NCI-H187 treated with DMSO at 0.1 percent for 48 hours (cell line): ENCODE measurements at regions not wholly inside any gene's neighbourhood (a gene's known extent, or its start where the extent isn't known, plus 50 kb on each side); places are given as distances from the start of the nearest gene placed in this dataset.

Experiments
- DNase-seq: peaks from one replicate; lab custom pipeline; 2025; lab: John Stamatoyannopoulos, UW

GRCh38 chr15:37260255-37260654, 159.9 kb upstream of the MEIS2 start:
- DNase-seq: no peak

DNA sequence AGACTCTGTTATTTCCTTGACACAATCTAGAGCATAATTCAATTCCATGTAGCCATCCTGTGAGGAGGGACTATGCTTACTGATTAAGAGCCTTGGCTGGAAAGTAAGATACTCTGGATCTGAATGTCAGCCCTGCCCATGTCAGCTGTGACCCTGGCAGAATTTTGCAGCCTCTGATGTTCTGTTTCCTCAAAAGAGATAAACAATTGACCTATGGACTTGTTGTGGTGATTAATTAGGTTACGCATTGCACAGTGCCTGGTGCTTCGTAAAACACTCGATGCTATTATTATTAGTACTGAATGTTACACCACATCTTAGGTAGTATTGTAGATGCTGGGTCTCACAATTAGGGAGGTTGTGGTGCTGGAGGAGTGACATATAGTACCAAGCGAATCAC, 161.3 kb upstream of the MEIS2 start:
- no peak for DNase-seq

GRCh38 chr15:37262922-37263608, 162.7 kb upstream of the MEIS2 start:
- no peak for DNase-seq

- DNase-seq: no peak
These were observed 188.9 kb upstream of the MEIS2 start for GRCh38 chr15:37289109-37289765.

DNA sequence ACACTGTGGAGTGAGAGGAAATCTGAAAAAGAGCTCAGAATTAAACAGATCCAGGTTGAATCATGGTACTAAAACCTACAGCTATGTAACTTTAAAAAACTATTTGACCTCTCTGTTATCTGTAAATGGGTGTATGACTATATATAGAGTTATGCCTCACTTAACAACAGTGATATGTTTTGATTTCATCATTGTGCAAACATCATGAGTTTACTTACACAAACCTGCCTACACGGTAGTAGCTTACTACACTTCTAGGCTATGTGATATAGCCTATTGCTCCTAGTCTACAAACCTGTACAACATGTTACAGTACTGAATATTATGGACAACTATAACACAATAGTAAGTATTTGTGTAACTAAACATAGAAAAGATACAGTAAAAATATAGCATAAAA, 191.6 kb upstream of the MEIS2 start:
- no peak for DNase-seq

GRCh38 chr15:37298271-37298670, 197.9 kb upstream of the MEIS2 start:
- DNase-seq: no peak

DNA sequence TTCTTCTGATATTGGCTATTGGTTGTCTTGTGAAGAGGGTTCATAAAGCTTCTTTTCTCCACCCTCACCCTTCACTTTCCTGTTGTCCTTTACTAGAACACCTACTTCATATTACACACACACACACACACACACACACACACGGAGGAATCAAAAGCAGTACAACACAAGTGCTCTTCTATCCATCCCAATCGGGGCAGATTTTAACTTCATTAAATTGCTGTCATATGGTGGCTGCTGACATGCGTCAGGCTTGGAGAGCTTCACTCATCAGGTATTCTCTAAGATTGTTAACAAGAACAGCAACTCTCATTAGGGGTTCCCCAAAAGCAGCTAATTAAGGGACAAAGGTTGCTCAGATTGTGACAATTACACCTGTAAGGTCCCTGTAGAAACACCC, 239.1 kb upstream of the MEIS2 start:
- DNase-seq: no peak

DNA sequence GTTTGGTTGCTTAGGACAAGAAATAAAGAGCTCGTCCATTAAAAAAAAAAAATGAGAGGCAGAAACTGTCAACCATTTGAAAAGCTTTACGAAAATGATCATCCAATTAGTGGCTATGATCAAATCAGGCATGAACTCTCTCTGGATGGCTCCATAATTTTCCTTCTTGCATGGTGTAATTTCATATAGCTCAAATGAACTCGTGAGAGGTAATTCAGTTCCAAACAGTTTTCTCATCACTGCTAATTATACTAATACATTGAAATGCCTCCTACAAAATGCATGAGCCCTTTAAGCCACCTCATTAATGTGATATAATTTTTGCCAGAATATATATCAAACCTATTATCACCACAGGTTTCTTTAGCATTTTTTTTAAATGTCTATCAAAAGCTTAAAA, 239.5 kb upstream of the MEIS2 start:
- DNase-seq: no peak

- no peak for DNase-seq
These were observed 240.1 kb upstream of the MEIS2 start for GRCh38 chr15:37340438-37340837.

DNA sequence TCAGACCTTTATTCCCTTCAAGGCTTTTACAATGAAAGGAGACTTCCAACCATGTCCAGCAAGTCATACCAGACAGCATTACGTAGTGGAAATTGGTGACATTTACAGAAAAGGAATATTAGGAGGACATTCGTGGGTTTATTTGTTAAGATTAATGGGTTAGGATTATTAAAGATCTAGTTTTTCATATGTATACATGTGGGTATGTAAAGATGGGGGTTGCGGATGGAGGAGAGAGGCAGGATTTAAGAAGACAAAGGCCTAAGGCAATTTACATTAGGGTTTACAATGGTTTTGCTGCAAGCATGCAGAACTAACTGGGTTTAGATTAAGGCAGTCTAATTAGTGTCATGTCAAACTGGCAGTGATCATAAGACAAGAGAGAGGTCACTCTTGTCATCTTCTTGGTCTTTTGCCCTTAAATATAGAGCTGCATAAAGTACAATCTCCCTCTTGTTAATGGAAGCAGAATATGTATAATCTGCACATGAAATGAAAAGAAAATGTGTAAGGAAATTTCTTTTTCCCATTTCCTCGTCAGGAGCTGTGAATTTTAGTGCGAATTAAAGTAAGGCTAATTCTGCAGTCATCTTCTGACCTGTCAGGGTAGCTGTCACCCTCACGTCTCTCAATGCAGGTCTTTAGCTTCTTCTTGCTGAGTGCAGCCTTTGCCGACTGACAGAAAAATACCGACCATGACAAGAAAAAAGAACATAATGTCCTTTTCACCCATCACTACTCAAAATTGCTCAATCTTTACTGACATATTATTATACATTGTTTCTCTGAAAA, 258.9 kb upstream of the MEIS2 start:
- DNase-seq: no peak

DNA sequence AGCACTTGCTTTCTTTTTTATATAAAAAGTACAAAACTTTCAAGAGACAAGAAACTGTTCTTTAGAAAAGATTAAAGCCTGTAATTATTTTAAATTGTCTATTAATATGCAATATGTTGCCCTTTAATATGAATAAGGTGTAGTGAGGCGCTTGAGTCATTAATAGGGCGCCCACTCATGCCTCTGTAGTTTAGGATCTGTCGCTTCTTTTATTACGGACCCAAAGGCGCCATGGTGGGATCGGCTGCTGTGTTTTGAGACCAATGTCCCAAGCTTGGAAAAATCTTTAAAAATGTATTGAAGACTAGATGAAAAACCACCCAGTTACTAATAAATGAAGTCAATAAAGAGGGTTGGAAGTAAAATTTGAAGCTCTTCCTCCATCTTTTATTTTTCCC, 259.5 kb upstream of the MEIS2 start:
- no peak for DNase-seq

- DNase-seq: no peak
These were observed 260.4 kb upstream of the MEIS2 start for GRCh38 chr15:37360724-37361123.

- no peak for DNase-seq
These were observed 261.3 kb upstream of the MEIS2 start for GRCh38 chr15:37361621-37362020.

DNA sequence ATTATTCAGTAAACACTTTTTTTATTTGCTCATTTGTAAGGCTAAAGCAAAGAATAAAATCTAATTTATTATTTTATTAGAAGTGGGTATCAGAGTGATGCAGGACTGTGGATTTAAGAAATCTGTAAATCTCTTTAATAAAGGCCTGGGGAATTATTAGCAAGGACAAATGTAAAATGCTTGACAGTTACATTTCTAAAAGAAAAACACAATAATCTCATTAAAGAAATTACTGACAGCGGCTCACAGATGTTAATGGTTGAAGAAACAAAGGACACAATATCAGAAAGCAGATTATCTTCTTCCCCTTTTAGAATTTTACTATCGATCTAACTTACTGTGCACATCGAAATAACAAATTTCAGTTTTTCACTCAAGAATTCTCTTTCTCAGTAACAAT, 262.1 kb upstream of the MEIS2 start:
- no peak for DNase-seq

- DNase-seq: no peak
These were observed 268.6 kb upstream of the MEIS2 start for GRCh38 chr15:37368961-37369360.

DNA sequence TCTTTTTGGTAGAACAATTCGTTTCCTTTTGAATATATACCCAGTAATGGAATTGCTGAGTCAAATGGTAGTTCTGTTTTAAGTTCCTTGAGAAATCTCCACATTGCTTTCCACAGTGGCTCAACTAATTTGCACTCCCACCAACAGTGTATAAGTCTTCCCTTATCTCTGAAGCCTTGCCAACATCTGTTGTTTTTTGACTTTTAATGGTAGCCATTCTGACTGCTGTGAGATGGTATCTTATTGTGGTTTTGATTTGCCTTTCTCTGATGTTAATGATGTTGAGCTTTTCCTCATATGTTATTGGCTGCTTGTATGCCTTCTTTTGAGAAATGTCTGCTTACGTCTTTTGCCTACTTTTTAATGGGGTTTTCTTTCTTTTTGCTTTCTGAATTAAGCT, 270.6 kb upstream of the MEIS2 start:
- DNase-seq: no peak

DNA sequence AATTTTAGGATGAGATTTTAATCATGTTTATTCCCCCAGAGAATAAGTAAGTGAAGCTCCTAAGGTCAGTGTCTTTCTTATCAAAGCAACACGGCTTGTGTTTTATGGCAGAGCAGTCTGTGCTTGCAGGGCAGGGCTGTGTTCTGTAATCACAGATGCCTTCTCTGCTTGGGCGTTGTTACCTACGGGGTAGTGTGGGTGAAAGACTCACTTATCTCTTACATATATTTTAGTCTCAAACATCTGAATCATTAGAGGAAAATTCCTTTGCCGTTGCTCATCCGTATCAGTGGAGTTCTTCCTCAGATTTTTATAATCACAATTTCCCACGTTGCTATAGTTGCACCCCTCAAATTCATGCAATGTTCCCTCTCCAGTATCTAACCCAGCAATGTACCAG, 271.7 kb upstream of the MEIS2 start:
- no peak for DNase-seq

- no peak for DNase-seq
These were observed 275.2 kb upstream of the MEIS2 start for GRCh38 chr15:37375519-37375918.

GRCh38 chr15:37377428-37377827, 277.1 kb upstream of the MEIS2 start:
- no peak for DNase-seq

DNA sequence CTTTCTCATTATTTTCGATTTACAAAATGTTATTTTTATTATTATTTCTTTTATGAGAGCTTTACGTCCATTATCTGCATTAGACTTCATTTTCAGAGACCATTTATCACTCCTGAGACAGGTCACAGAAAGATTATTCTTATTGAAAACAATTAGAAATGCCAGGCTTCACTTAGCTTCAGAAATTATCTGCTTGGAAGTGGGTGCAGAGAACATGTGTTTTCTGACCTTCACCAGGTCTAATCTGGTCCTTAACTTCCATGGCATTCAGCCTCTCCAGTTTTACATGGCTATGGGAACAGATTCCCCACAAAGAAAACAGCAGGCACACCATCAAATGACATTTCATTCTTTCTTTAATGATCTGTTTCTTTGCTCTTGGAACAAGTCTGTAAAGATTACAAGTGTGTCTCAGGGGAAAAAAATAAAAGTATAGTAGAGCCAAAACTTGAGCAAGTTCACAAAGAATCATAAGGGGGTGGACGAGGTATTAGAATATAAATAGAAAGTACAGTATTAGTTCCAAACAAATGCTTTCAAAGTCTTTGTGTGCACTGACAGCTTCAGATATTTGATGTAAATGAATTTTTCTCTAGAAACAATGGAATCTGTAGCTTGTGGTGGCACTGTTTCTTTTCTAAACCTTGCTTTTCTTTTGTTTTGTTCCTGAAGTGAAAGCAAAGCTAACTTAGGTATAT, 294.2 kb upstream of the MEIS2 start:
- DNase-seq: no peak

DNA sequence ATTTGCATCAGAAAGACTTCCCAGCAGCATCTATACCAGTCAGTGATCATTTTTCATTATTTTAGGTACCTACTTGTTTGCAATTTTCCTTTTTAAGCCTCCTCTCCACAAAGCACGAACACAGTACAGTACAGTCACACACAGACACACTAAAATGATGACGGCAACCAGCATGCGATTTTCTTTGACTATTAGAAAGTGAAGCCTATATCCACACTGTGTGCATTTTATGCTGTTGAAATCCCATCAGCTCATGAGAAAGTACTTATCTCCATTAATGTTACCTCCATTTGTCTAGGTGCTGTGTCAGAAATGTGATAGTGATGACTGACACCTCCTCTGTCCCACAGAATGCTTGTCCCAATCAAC, 294.7 kb upstream of the MEIS2 start:
- no peak for DNase-seq

DNA sequence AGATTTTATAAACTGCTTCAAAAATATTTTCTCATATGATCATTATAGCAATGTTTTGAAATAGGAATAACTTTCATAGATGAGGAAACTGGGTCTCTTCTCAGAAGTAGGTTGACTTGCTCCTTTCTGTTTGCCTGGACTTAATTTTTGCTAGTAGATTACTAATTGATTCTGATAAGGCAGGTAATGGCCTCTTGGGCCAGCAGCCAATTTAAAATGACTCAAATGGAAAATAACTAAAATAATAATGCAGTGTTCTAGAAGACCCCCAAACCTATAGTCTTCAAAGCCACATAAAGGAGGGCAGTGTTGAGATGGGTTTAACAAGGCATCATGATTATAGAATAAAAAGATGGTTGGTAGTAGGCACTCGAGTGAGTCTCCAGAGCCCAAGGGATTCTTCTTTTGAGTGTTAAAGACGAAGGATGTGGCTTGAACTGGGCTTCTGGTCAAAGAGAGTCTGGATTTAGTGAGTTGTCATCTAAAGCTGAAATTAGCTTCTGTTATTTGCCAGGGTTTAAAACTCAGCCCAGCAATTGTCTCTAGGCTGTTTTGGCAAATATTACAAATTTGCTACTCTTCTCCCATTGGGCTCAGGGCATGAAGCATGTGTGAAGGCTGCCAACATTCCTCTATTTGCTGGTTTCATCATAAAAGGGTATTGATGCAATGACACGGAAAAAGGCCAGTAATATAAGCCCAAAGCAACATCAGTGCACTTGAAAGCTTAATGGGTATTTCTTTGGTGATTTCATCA, 297.1 kb upstream of the MEIS2 start:
- DNase-seq: no peak
